ENCODE measurements at regions not wholly inside any gene's neighbourhood (a gene's known extent, or its start where the extent isn't known, plus 50 kb on each side); places are given as distances from the start of the nearest gene placed in this dataset.
A peak's percentile ranks its signal among the peaks of the same experiment; 100 is the strongest.

- DNase-seq (ENCODE audit: low read depth in 1 of 2, low spot score in 1 of 2), result no peak
- no peaks in the 10 kb centered on the region for H3K4me1 ChIP-seq (ENCODE audit: low read depth)
- no peaks in the 10 kb centered on the region for H3K9me3 ChIP-seq (ENCODE audit: low read depth)
- H3K4me3 ChIP-seq, result no peak overlapping the region
- TF ChIP-seq CTCF (IDR thresholded peaks at IDR 0.05; ENCODE audit: low read depth, low read length), result no peak
- no peaks in the 10 kb centered on the region for H3K36me3 ChIP-seq
- no peak overlapping the region for H3K27ac ChIP-seq
- no peaks in the 10 kb centered on the region for H3K27me3 ChIP-seq
Measured at GRCh38 chr4:72827968-72828367, 241.5 kb downstream of the COX18 start.

- H3K4me1 ChIP-seq (ENCODE audit: low read depth), result peaks cover 18% of the 10 kb centered on the region
- no peak for TF ChIP-seq CTCF (IDR thresholded peaks at IDR 0.05; ENCODE audit: low read depth, low read length)
Measured at GRCh38 chr4:72820107-72820506, 249.4 kb downstream of the COX18 start.

GRCh38 chr4:72817012-72817411 is 248.0 kb upstream of the ADAMTS3 start:
- Histone ChIP-seq H3K27me3 (no peaks in the 10 kb centered on the region), H3K27ac (no peak overlapping the region), H3K4me3 (no peak overlapping the region), H3K4me1 (ENCODE audit: low read depth) (peaks cover 18% of the 10 kb centered on the region), H3K9me3 (ENCODE audit: low read depth) (no peaks in the 10 kb centered on the region), H3K36me3 (no peaks in the 10 kb centered on the region)
- peak in 1 of 2 donors; percentile 6 for DNase-seq (ENCODE audit: low read depth in 1 of 2, low spot score in 1 of 2)
- no peak for TF ChIP-seq CTCF (IDR thresholded peaks at IDR 0.05; ENCODE audit: low read depth, low read length)

More at GRCh38 chr4:72820107-72820506, 249.4 kb downstream of the COX18 start:
- Histone ChIP-seq H3K27me3 (no peaks in the 10 kb centered on the region), H3K36me3 (no peaks in the 10 kb centered on the region), H3K27ac (peak overlapping the region; percentile 65), H3K4me3 (no peak overlapping the region), H3K9me3 (ENCODE audit: low read depth) (no peaks in the 10 kb centered on the region)
- DNase-seq (ENCODE audit: low read depth in 1 of 2, low spot score in 1 of 2), result no peak

- no peak for TF ChIP-seq CTCF (IDR thresholded peaks at IDR 0.05; ENCODE audit: low read depth, low read length)
- Histone ChIP-seq H3K4me3 (no peak overlapping the region), H3K36me3 (no peaks in the 10 kb centered on the region), H3K4me1 (ENCODE audit: low read depth) (peaks cover 6% of the 10 kb centered on the region), H3K27ac (no peak overlapping the region), H3K9me3 (ENCODE audit: low read depth) (no peaks in the 10 kb centered on the region), H3K27me3 (no peaks in the 10 kb centered on the region)
- peak in 1 of 2 donors; percentile 26 for DNase-seq (ENCODE audit: low read depth in 1 of 2, low spot score in 1 of 2)
Measured at GRCh38 chr4:72814241-72814640, 245.2 kb upstream of the ADAMTS3 start.

DNA sequence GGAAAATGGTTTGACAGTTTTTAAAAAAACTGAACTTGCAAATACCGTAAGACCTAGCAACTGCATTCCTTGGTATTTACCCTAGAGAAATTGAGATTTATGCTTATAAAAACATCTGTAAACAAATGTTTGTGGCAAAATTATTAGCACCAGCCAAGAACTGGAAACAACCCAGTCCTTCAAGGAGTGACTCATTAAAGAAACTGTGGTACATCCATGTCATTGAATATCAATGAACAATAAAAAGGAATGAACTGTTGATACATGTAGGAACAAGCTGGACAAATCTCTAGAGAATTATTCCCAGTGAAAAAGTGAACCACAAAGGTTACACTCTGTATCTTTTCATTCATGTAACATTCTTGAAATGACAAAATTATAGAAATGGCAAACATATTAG is 240.2 kb upstream of the ADAMTS3 start:
- TF ChIP-seq CTCF (IDR thresholded peaks at IDR 0.05; ENCODE audit: low read depth, low read length), result no peak
- DNase-seq (ENCODE audit: low read depth in 1 of 2, low spot score in 1 of 2), result no peak

DNA sequence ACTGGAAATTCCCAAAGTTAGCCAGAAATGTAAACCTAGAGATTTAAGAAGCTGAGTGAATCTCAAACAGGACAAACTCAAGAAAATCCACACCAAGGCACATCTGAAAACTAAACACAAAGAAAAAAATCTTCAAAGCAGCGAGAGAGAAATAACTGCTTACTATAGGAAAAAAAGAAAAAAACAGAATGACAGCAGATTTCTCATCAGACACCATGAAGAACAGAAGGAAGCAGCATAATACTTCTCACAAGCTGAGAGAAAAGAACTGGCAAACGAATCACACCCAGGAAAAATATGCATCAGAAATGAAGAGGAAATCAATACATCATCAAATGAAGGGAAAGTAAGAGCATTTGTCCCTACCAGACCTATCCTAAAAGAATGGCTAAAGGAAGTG is 236.3 kb upstream of the ADAMTS3 start:
- H3K27ac ChIP-seq, result no peak overlapping the region
- no peak for DNase-seq (ENCODE audit: low read depth in 1 of 2, low spot score in 1 of 2)
- no peak overlapping the region for H3K4me3 ChIP-seq
- no peak for TF ChIP-seq CTCF (IDR thresholded peaks at IDR 0.05; ENCODE audit: low read depth, low read length)
- no peaks in the 10 kb centered on the region for H3K27me3 ChIP-seq
- no peaks in the 10 kb centered on the region for H3K9me3 ChIP-seq (ENCODE audit: low read depth)
- no peaks in the 10 kb centered on the region for H3K36me3 ChIP-seq
- no peaks in the 10 kb centered on the region for H3K4me1 ChIP-seq (ENCODE audit: low read depth)

More for the DNA sequence above, 240.2 kb upstream of the ADAMTS3 start:
- H3K4me1 ChIP-seq (ENCODE audit: low read depth), result no peaks in the 10 kb centered on the region
- no peaks in the 10 kb centered on the region for H3K36me3 ChIP-seq
- H3K4me3 ChIP-seq, result no peak overlapping the region
- no peak overlapping the region for H3K27ac ChIP-seq
- no peaks in the 10 kb centered on the region for H3K27me3 ChIP-seq
- no peaks in the 10 kb centered on the region for H3K9me3 ChIP-seq (ENCODE audit: low read depth)
